GM23338 (cell line): ENCODE measurements at regions not wholly inside any gene's neighbourhood (a gene's known extent, or its start where the extent isn't known, plus 50 kb on each side); places are given as distances from the start of the nearest gene placed in this dataset.

Source experiments
- ATAC-seq: fragments of 200-7000 bp; cut with Tn5 transposase; 3 replicates; pipeline ENCODE4 v1.9.1; 2020
- DNase-seq: peaks from one replicate; pipeline ENCODE4 v3.0.0-alpha.2; 2015; ENCODE audit warnings: low spot score
- H2AFZ ChIP-seq: fragments of 200-600 bp; sonication (generic); 2 replicates; pipeline ENCODE4 v1.8.0; 2016; ENCODE audit warnings: antibody characterized with exemption, mild to moderate bottlenecking, moderate library complexity
- H3F3A ChIP-seq: fragments of 200-600 bp; sonication (generic); replicated peaks from 2 replicates; pipeline ENCODE4 v1.8.0; 2017; ENCODE audit warnings: antibody characterized with exemption, mixed run types, low read depth
- H3K27ac ChIP-seq: fragments of 200-600 bp; sonication (generic); 2 replicates; pipeline ENCODE4 v1.6.1; 2016; ENCODE audit warnings: low read depth
- H3K27me3 ChIP-seq: fragments of 200-600 bp; sonication (generic); 2 replicates; pipeline ENCODE4 v1.8.0; 2016; ENCODE audit warnings: mild to moderate bottlenecking, mixed run types, moderate library complexity; ENCODE audit not compliant: insufficient read depth
- H3K36me3 ChIP-seq: fragments of 200-600 bp; sonication (generic); 2 replicates; pipeline ENCODE4 v1.8.0; 2016; ENCODE audit warnings: mild to moderate bottlenecking; ENCODE audit not compliant: insufficient read depth
- H3K4me1 ChIP-seq: fragments of 200-600 bp; sonication (generic); 2 replicates; pipeline ENCODE4 v1.8.0; 2016; ENCODE audit warnings: mild to moderate bottlenecking, moderate library complexity; ENCODE audit not compliant: insufficient read depth
- H3K4me2 ChIP-seq: fragments of 200-600 bp; sonication (generic); 2 replicates; pipeline ENCODE4 v1.7.1; 2017; ENCODE audit warnings: mixed run types
- H3K4me3 ChIP-seq: fragments of 200-600 bp; sonication (generic); 2 replicates; pipeline ENCODE4 v1.6.1; 2016; ENCODE audit warnings: mixed run types
- H3K79me2 ChIP-seq: fragments of 200-600 bp; sonication (generic); replicated peaks from 2 replicates; pipeline ENCODE4 v1.8.0; 2017; ENCODE audit warnings: mild to moderate bottlenecking; ENCODE audit not compliant: insufficient read depth
- H3K9me2 ChIP-seq: fragments of 200-600 bp; sonication (generic); 2 replicates; pipeline ENCODE4 v1.8.0; 2017; ENCODE audit not compliant: insufficient read depth
- H4K20me1 ChIP-seq: fragments of 200-600 bp; sonication (generic); replicated peaks from 2 replicates; pipeline ENCODE4 v1.8.0; 2017; ENCODE audit warnings: mild to moderate bottlenecking; ENCODE audit not compliant: insufficient read depth
- H3K27ac Mint-ChIP-seq: 2 replicates; pipeline ENCODE4 v1.8.0; 2020; ENCODE audit warnings: inconsistent platforms, mild to moderate bottlenecking, moderate library complexity, mixed read lengths
- H3K27me3 Mint-ChIP-seq: 3 replicates; pipeline ENCODE4 v1.8.0; 2022; ENCODE audit warnings: low read depth, mild to moderate bottlenecking, moderate library complexity, mixed read lengths, inconsistent platforms; ENCODE audit not compliant: insufficient read depth, poor library complexity
- H3K36me3 Mint-ChIP-seq: 3 replicates; pipeline ENCODE4 v1.8.0; 2021; ENCODE audit warnings: low read depth, mild to moderate bottlenecking, inconsistent platforms, moderate library complexity, mixed read lengths
- H3K4me1 Mint-ChIP-seq: 3 replicates; pipeline ENCODE4 v1.8.0; 2020; ENCODE audit warnings: mild to moderate bottlenecking, inconsistent platforms, mixed read lengths
- H3K4me3 Mint-ChIP-seq: 3 replicates; pipeline ENCODE4 v1.8.0; 2021; ENCODE audit warnings: moderate library complexity, mild to moderate bottlenecking, inconsistent platforms, mixed read lengths
- H3K9me3 Mint-ChIP-seq: 3 replicates; pipeline ENCODE4 v1.8.0; 2020; ENCODE audit warnings: moderate library complexity, mild to moderate bottlenecking, inconsistent platforms, mixed read lengths
- CREB1 ChIP-seq: fragments of 250-450 bp; sonication (Bioruptor Pico); IDR thresholded peaks from 2 replicates; pipeline ENCODE4 v1.5.0; 2020; ENCODE audit warnings: low read depth, mild to moderate bottlenecking, moderate library complexity
- CTCF ChIP-seq, 2 experiments: fragments of 200-600 bp in 1 of 2; sonication (generic) in 1 of 2; conservative IDR thresholded peaks; 2 replicates each; pipeline versions ENCODE4 v1.5.1 to v1.6.1; 2016 to 2017; ENCODE audit warnings: antibody characterized with exemption in 2 of 2, low read depth in 2 of 2, mild to moderate bottlenecking in 2 of 2, moderate library complexity in 1 of 2
- ETS1 ChIP-seq: IDR thresholded peaks from 2 replicates; pipeline ENCODE4 v1.6.1; 2016; ENCODE audit warnings: antibody characterized with exemption
- EZH2 ChIP-seq: fragments of 200-600 bp; sonication (generic); IDR thresholded peaks from one replicate; pipeline ENCODE4 v1.8.0; 2017; ENCODE audit warnings: antibody characterized with exemption, mild to moderate bottlenecking, low read depth; ENCODE audit not compliant: unreplicated experiment
- EZH2phosphoT487 ChIP-seq: fragments of 200-600 bp; sonication (generic); IDR thresholded peaks from one replicate; pipeline ENCODE4 v1.8.1; 2018; ENCODE audit warnings: antibody characterized with exemption; ENCODE audit not compliant: unreplicated experiment
- JUNB ChIP-seq: IDR thresholded peaks from one replicate; pipeline ENCODE4 v1.6.1; 2016; ENCODE audit warnings: antibody characterized with exemption; ENCODE audit not compliant: unreplicated experiment
- NANOG ChIP-seq: IDR thresholded peaks from 2 replicates; pipeline ENCODE4 v1.6.1; 2016; ENCODE audit warnings: antibody characterized with exemption, borderline replicate concordance
- POLR2AphosphoS5 ChIP-seq: IDR thresholded peaks from 2 replicates; pipeline ENCODE4 v1.6.1; 2016; ENCODE audit warnings: antibody characterized with exemption, low read depth
- REST ChIP-seq: IDR thresholded peaks from one replicate; pipeline ENCODE4 v1.6.1; 2018; ENCODE audit warnings: antibody characterized with exemption; ENCODE audit not compliant: unreplicated experiment
- STAT1 ChIP-seq: IDR thresholded peaks from one replicate; pipeline ENCODE4 v1.6.1; 2016; ENCODE audit warnings: antibody characterized with exemption; ENCODE audit not compliant: unreplicated experiment
- ZNF114 ChIP-seq: fragments of 250-450 bp; sonication (Bioruptor Pico); IDR thresholded peaks from 2 replicates; pipeline ENCODE4 v1.5.0; 2020; ENCODE audit warnings: mild to moderate bottlenecking, moderate library complexity
- ZNF331 ChIP-seq: fragments of 250-450 bp; sonication (Bioruptor Pico); IDR thresholded peaks from 2 replicates; pipeline ENCODE4 v1.5.0; 2020; ENCODE audit warnings: low read depth, mild to moderate bottlenecking, moderate library complexity
- ZNF462 ChIP-seq: fragments of 250-450 bp; sonication (Bioruptor Pico); IDR thresholded peaks from 2 replicates; pipeline ENCODE4 v1.5.0; 2020; ENCODE audit warnings: mild to moderate bottlenecking, moderate library complexity

- H3K36me3 ChIP-seq = no peaks in the 10 kb centered on the region
- no peak overlapping the region for H2AFZ ChIP-seq
- H3K4me2 ChIP-seq = no peak overlapping the region
- no peaks in the 10 kb centered on the region for H3K9me3 Mint-ChIP-seq
- H4K20me1 ChIP-seq = no peaks in the 10 kb centered on the region
- TF ChIP-seq ZNF462 (CRISPR knock-in tag) (no peak), EZH2 (no peak), ETS1 (no peak), EZH2phosphoT487 (no peak), ZNF331 (no peak), REST (no peak), POLR2AphosphoS5 (no peak), JUNB (no peak), CREB1 (CRISPR knock-in tag) (no peak), STAT1 (no peak), NANOG (no peak), ZNF114 (CRISPR knock-in tag) (no peak), CTCF (conservative IDR thresholded peaks at IDR 0.05; ENCODE audit: low read depth in 2 of 2) (no peak)
- no peak overlapping the region for H3K27ac ChIP-seq
- H3K4me1 ChIP-seq = no peaks in the 10 kb centered on the region
- no peak overlapping the region for H3K4me3 Mint-ChIP-seq
- ATAC-seq = no peak
- H3K36me3 Mint-ChIP-seq = no peaks in the 10 kb centered on the region
- H3K4me3 ChIP-seq = no peak overlapping the region
- DNase-seq = no peak
- peaks cover under 1% of the 10 kb centered on the region; the same call in 1 of the 2 replicates for H3K27me3 ChIP-seq
- no peaks in the 10 kb centered on the region; the same call in 1 of the 2 replicates for H3K9me2 ChIP-seq
- no peaks in the 10 kb centered on the region for H3K4me1 Mint-ChIP-seq
- 0 out of 2 replicates have a peak, but pooled peaks cover 4% of the 10 kb centered on the region for H3F3A ChIP-seq
- no peaks in the 10 kb centered on the region for H3K79me2 ChIP-seq
- H3K27me3 Mint-ChIP-seq = peaks cover 4% of the 10 kb centered on the region
- no peak overlapping the region for H3K27ac Mint-ChIP-seq
Measured at GRCh38 chr3:139117883-139118760, 73.4 kb upstream of the PRR23C start.
